GM18520 (cell line): ENCODE measurements at regions not wholly inside any gene's neighbourhood (a gene's known extent, or its start where the extent isn't known, plus 50 kb on each side); places are given as distances from the start of the nearest gene placed in this dataset.
"Not testable (repeated sequence)": the region's sequence is repeated elsewhere in the genome, so short reads cannot be mapped to it uniquely, and the experiment has no call there.

ENCODE experiments used
- ATAC-seq: cut with Tn5 transposase; IDR thresholded peaks from one replicate; pipeline ENCODE4 v1.9.1; 2021; ENCODE audit not compliant: unreplicated experiment

- no peak for ATAC-seq
Measured at GRCh38 chr13:99743094-99743493, 228.5 kb downstream of the ZIC5 start.

- ATAC-seq, result no peak
Measured at GRCh38 chr13:99741960-99742359, 229.6 kb downstream of the ZIC5 start.

- no peak for ATAC-seq
Measured at GRCh38 chr13:99740251-99740979, 231.2 kb downstream of the ZIC5 start.

- no peak for ATAC-seq
Measured at GRCh38 chr13:99738626-99739025, 232.9 kb downstream of the ZIC5 start.

GRCh38 chr13:99737481-99738245, 233.9 kb downstream of the ZIC5 start:
- no peak for ATAC-seq

GRCh38 chr13:99736541-99736940, 235.0 kb downstream of the ZIC5 start:
- no peak for ATAC-seq

- no peak for ATAC-seq
Measured at GRCh38 chr13:99734013-99734693, 232.9 kb downstream of the TM9SF2 start.

GRCh38 chr13:99733346-99733745, 232.1 kb downstream of the TM9SF2 start:
- ATAC-seq, result no peak

GRCh38 chr13:99731747-99732146, 230.5 kb downstream of the TM9SF2 start:
- no peak for ATAC-seq

GRCh38 chr13:99730403-99730802, 229.1 kb downstream of the TM9SF2 start:
- no peak for ATAC-seq

GRCh38 chr13:99729745-99730144, 228.5 kb downstream of the TM9SF2 start:
- no peak for ATAC-seq

GRCh38 chr13:99727651-99728050, 226.4 kb downstream of the TM9SF2 start:
- not testable (repeated sequence) for ATAC-seq

GRCh38 chr13:99726282-99726894, 225.1 kb downstream of the TM9SF2 start:
- ATAC-seq, result no peak

GRCh38 chr13:99725644-99726043, 224.4 kb downstream of the TM9SF2 start:
- ATAC-seq, result no peak

GRCh38 chr13:99724633-99725517, 223.6 kb downstream of the TM9SF2 start:
- no peak for ATAC-seq

- no peak for ATAC-seq
Measured at GRCh38 chr13:99723878-99724277, 222.6 kb downstream of the TM9SF2 start.

GRCh38 chr13:99722931-99723330, 221.7 kb downstream of the TM9SF2 start:
- no peak for ATAC-seq

- no peak for ATAC-seq
Measured at GRCh38 chr13:99722338-99722818, 221.1 kb downstream of the TM9SF2 start.

- no peak for ATAC-seq
Measured at GRCh38 chr13:99721606-99722337, 220.5 kb downstream of the TM9SF2 start.
